NK-92 treated with Interleukin-12 subunit alpha and Interleukin-12 subunit beta, amount 100 ng/mL, for 24 hours (cell line): ENCODE measurements at regions not wholly inside any gene's neighbourhood (a gene's known extent, or its start where the extent isn't known, plus 50 kb on each side); places are given as distances from the start of the nearest gene placed in this dataset.
"Not testable (repeated sequence)": the region's sequence is repeated elsewhere in the genome, so short reads cannot be mapped to it uniquely, and the experiment has no call there.

Experiments used
- DNase-seq: peaks from one replicate; lab custom pipeline; 2025; lab: John Stamatoyannopoulos, UW

GRCh38 chr3:106819440-106819839, 557.8 kb upstream of the CCDC54 start:
- DNase-seq, result no peak

- DNase-seq, result no peak
Observed at GRCh38 chr3:106820726-106821362, 556.4 kb upstream of the CCDC54 start.

GRCh38 chr3:106821801-106822200, 555.4 kb upstream of the CCDC54 start:
- no peak for DNase-seq

GRCh38 chr3:106822204-106822603, 555.0 kb upstream of the CCDC54 start:
- no peak for DNase-seq

GRCh38 chr3:106823701-106824100, 553.5 kb upstream of the CCDC54 start:
- no peak for DNase-seq

GRCh38 chr3:106824856-106825255, 552.4 kb upstream of the CCDC54 start:
- DNase-seq, result no peak

- no peak for DNase-seq
Observed at GRCh38 chr3:106825962-106826605, 551.2 kb upstream of the CCDC54 start.

- no peak for DNase-seq
Observed at GRCh38 chr3:106826791-106827311, 550.4 kb upstream of the CCDC54 start.

- DNase-seq, result no peak
Observed at GRCh38 chr3:106827515-106828213, 549.6 kb upstream of the CCDC54 start.

- no peak for DNase-seq
Observed at GRCh38 chr3:106829206-106829605, 548.0 kb upstream of the CCDC54 start.

- no peak for DNase-seq
Observed at GRCh38 chr3:106830334-106830733, 546.9 kb upstream of the CCDC54 start.

GRCh38 chr3:106836906-106837305, 540.3 kb upstream of the CCDC54 start:
- no peak for DNase-seq

- DNase-seq, result no peak
Observed at GRCh38 chr3:106837616-106838015, 539.6 kb upstream of the CCDC54 start.

- DNase-seq, result no peak
Observed at GRCh38 chr3:106839576-106840280, 537.5 kb upstream of the CCDC54 start.

- DNase-seq, result no peak
Observed at GRCh38 chr3:106840319-106840718, 536.9 kb upstream of the CCDC54 start.

GRCh38 chr3:106842151-106842550, 535.1 kb upstream of the CCDC54 start:
- no peak for DNase-seq

- DNase-seq, result no peak
Observed at GRCh38 chr3:106844638-106845037, 532.6 kb upstream of the CCDC54 start.

GRCh38 chr3:106848099-106848498, 529.1 kb upstream of the CCDC54 start:
- DNase-seq, result no peak

GRCh38 chr3:106850437-106850836, 526.8 kb upstream of the CCDC54 start:
- no peak for DNase-seq

- DNase-seq, result not testable (repeated sequence)
Observed at GRCh38 chr3:106858321-106858720, 518.9 kb upstream of the CCDC54 start.

GRCh38 chr3:106860182-106860581, 517.1 kb upstream of the CCDC54 start:
- DNase-seq, result no peak

- DNase-seq, result no peak
Observed at GRCh38 chr3:106862067-106862466, 515.2 kb upstream of the CCDC54 start.
